ENCODE measurements at regions not wholly inside any gene's neighbourhood (a gene's known extent, or its start where the extent isn't known, plus 50 kb on each side); places are given as distances from the start of the nearest gene placed in this dataset.

- no peak for TF ChIP-seq CTCF (IDR thresholded peaks at IDR 0.05)
- no peak for TF ChIP-seq POLR2A (IDR thresholded peaks at IDR 0.05)
These were observed 153.8 kb upstream of the SERP2 start for GRCh38 chr13:44219577-44220548.

All from tibial nerve (tissue), 3 donors.